ENCODE measurements at regions not wholly inside any gene's neighbourhood (a gene's known extent, or its start where the extent isn't known, plus 50 kb on each side); places are given as distances from the start of the nearest gene placed in this dataset.
"Not testable (repeated sequence)": the region's sequence is repeated elsewhere in the genome, so short reads cannot be mapped to it uniquely, and the experiment has no call there.

GRCh38 chr16:27600381-27600780 is 50.4 kb downstream of the KATNIP start:
- no peak for DNase-seq

DNA sequence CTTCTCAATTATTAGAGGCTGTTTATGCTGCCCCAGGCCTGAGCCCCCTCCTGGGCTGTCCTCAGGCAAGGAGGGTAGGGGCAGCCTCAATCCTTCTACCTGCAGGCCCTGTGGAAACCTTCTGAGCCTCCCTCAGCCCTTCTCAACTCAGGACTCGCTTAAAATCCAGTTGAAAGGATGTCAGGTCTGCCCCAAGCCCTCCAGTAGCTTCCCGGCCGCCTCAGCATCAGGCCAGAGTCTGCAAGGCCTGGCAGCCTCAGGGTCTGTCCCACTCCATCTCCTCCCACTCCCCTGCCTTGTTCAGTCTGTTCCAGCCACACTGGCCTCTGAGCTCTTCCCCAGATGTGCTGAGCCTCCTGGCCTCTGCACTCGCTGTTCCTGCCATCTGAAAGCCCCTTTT is 52.2 kb downstream of the KATNIP start:
- no peak for DNase-seq

- peak; percentile 25 to 40 for DNase-seq
Measured at GRCh38 chr16:27605500-27606106, 55.7 kb downstream of the KATNIP start.

DNA sequence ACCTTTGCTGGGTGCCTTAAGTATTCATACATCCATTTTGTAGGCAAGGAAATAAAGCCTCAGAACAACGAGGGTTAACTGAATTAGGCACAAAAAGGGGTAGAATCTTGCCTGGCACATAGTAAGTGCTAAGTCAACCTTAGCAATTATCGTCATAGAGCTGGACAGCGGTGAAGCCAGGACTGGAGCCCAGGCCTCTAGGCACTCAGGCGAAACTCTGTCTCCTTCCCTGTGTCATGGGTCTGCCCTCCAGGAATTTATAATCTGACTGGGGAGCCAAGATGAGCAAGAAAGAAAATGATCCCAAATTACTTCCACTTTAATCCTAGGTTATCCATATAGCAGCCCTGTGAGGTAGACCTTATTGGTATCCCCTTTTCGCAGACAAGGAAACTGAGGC is 61.4 kb downstream of the KATNIP start:
- no peak for DNase-seq

GRCh38 chr16:27613238-27613791 is 63.4 kb downstream of the KATNIP start:
- no peak for DNase-seq

DNA sequence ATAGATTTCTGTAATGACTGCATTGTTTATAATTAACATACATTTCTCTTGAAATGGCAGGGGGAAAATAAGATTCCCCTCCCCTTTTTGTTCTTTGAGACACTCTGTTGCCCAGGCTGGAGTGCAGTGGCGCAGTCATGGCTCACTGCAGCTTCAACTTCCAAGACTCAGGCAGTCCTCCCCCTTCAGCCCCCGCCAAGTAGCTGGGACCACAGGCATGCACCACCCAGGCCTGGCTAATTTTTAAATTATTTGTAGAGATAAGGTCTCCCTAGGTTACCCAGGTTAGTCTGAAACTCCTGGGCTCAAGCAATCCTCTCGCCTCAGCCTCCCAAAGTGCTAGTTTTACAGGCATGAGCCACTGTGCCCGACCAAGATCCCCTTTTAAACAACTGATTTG is 67.7 kb downstream of the KATNIP start:
- DNase-seq: no peak

GRCh38 chr16:27618165-27618564 is 68.2 kb downstream of the KATNIP start:
- no peak for DNase-seq

GRCh38 chr16:27618606-27619327 is 68.8 kb downstream of the KATNIP start:
- DNase-seq: no peak

GRCh38 chr16:27620541-27620940 is 70.6 kb downstream of the KATNIP start:
- no peak for DNase-seq

GRCh38 chr16:27624154-27625049 is 74.5 kb downstream of the KATNIP start:
- no peak for DNase-seq

- DNase-seq: no peak
Measured at GRCh38 chr16:27625050-27625697, 75.2 kb downstream of the KATNIP start.

DNA sequence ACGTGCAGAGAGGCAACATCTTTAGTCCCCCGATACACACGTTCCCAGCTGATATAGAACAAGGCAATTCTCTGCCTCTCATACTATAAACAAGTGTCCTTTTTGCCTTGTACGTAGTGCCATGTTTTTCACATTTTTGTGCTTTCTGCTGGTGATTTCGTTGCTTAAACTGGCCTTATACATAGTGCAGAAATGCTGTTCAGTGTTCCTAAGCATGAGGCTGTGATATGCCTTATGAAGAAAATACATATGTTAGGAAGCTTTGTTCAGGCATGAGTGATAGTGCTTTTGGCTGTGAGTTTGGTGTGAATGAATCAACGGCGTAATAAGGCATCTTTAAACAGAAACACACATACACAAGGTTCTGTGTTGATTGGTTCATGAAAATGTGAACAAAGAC is 77.2 kb downstream of the KATNIP start:
- no peak for DNase-seq

DNA sequence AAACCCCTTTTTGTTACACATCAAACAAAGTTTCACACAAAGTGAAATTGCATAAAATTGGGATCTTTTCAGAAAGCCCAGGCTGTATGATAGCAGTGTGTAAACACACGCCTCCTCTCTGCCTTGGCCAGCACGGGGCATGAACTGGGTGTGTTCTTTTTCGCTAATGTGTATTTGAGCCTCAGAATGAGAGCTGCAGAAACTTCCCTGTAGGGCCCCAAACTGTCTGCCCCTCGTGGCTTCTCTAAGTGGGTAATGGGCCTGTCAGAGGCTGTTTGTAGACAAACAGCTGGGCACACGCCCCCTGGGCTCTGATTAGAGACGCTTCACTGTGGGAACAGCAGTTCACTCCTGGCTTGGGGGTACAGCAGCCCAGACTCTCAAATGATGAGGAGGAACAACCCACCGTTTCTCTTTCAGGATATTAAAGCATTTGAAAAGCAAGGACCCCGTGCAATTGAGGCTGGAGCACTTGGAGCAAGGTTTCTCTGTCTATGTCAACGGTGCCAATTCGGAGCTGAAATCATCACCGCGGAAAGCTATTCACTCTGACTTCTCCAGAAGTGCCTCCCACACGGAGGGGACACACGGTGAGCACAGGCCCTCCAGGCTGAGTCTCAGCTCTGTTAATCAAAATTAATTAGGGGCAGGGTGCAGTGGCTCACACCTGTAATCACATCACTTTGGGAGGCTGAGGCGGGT is 78.4 kb downstream of the KATNIP start:
- no peak for DNase-seq

GRCh38 chr16:27628943-27629462 is 79.1 kb downstream of the KATNIP start:
- not testable (repeated sequence) for DNase-seq

GRCh38 chr16:27632216-27632615 is 82.3 kb downstream of the KATNIP start:
- no peak for DNase-seq

- no peak for DNase-seq
Measured at GRCh38 chr16:27633221-27633620, 83.3 kb downstream of the KATNIP start.

- no peak for DNase-seq
Measured at GRCh38 chr16:27633721-27634120, 83.8 kb downstream of the KATNIP start.

DNA sequence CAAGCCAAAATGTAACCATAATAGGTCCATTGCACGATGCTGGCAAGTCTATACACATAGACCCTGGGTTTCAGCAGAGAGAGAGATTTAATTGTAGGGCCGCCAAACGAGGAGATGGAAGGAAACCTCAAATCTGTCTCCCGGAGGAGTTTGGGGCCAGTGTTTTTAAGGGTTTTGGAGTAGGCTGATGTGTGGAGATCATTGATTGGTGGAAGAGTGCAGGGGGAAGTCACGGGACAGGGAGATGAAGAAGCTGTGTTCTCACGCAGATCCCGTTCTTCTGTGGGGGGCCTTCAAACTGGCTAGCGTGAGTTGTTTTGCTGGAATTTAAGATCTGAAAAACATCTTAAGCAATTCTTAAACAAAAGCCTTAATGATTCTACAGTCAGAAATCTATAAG is 84.8 kb downstream of the KATNIP start:
- DNase-seq: no peak

DNA sequence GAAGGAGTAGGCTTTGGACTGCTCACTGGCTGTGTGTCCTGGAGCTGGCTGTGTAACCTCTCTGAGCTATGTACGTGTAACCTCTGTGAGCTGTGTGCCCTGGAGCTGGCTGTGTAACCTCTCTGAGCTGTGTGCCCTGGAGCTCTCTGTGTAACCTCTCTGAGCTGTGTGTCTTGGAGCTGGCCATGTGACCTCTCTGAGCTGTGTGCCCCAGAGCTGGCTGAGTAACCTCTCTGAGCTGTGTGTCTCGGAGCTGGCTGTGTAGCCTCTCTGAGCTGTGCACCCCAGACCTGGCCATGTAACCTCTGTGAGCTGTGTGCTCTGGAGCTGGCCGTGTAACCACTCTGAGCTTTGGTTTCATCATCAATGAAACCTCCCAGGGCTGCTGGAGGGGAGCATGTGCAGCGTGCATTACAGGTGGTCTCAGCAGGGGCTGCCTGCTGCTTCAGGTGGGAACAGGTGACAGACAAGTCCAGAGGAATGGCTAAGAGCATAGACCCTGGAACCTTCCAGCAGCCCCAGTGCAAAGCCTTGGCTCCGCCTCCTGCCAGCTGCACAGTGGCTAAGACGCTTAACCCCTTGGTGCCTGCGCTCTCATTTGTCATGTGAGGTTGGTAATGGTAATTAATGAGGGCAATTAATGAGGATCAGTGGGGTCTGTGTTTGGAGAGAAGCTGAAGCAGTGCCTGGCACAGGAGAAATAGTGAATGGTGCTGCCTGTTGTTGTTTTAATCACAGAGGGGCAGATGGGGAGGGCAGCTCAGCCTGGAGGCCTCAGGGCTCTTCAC is 86.7 kb downstream of the KATNIP start:
- DNase-seq: no peak

DNA sequence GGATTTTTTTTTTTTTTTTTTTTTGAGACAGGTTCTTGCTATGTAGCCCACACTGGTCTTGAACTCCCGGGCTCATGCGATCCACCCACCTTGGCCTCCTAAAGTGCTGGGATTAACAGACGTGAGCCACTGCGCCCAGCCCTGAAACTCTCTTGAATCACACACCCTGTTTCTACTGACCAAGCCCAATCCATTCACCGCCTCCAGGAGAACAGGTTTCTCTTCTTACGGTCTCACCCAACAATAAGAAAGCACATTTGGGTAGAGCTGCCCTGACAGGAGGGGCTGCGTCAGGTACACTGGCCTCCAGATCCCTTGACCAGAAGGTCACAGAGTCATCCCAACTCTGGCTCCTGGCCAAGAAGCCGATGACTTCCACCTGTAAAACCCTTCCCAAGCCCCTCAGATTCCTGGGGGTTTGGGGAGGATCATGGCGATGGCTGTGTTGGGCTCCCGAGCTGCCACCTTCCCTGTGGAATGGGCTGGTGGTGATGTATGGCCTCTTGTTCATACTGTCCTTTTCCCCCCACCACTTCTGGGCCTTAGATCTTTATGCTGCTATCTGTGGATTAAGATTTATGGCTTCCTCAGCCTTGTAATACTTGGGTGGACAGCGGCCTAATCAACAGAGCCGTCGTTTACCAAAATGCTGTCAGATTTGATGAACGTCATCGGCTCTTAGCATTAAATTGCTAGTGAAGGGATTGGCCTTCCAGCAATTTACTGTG is 89.1 kb downstream of the KATNIP start:
- no peak for DNase-seq
